CD8-positive, alpha-beta memory T cell (primary cell): ENCODE measurements at regions not wholly inside any gene's neighbourhood (a gene's known extent, or its start where the extent isn't known, plus 50 kb on each side); places are given as distances from the start of the nearest gene placed in this dataset.

Experiments
- CTCF ChIA-PET: fragments of 350-600 bp; sonication (Branson Sonifier 250); formaldehyde crosslinking; loops from one replicate; lab custom pipeline; 2021; ENCODE audit warnings: antibody characterized with exemption; lab: Charles Lee
- POLR2A ChIA-PET: fragments of 350-600 bp; sonication (Branson Sonifier 250); formaldehyde crosslinking; loops from one replicate; lab custom pipeline; 2021; ENCODE audit warnings: antibody characterized with exemption; lab: Charles Lee
- DNase-seq, 5 donors: peaks; one replicate each; pipeline versions ENCODE4 v3.0.0 to v3.0.0-alpha.2; 2020 to 2022; ENCODE audit warnings: mixed read lengths in 1 of 5
- H3K27ac ChIP-seq: one replicate; pipeline ENCODE4 v1.7.0; 2013; ENCODE audit warnings: low read depth, mild to moderate bottlenecking, low read length, moderate library complexity
- H3K27me3 ChIP-seq: 2 replicates; pipeline ENCODE4 v1.7.0; 2013; ENCODE audit warnings: low read length, mild to moderate bottlenecking; ENCODE audit not compliant: insufficient read depth, poor library complexity, severe bottlenecking
- H3K36me3 ChIP-seq: 2 replicates; pipeline ENCODE4 v1.7.0; 2013; ENCODE audit warnings: mild to moderate bottlenecking, low read length, moderate library complexity; ENCODE audit not compliant: insufficient read depth
- H3K4me1 ChIP-seq: 2 replicates; pipeline ENCODE4 v1.7.0; 2013; ENCODE audit warnings: mild to moderate bottlenecking, low read length, moderate library complexity; ENCODE audit not compliant: insufficient read depth
- H3K4me3 ChIP-seq: 2 replicates; pipeline ENCODE4 v1.7.0; 2013; ENCODE audit warnings: mild to moderate bottlenecking, low read length
- H3K9me3 ChIP-seq: 2 replicates; pipeline ENCODE4 v1.7.0; 2013; ENCODE audit warnings: mild to moderate bottlenecking, low read length
- H3K27ac Mint-ChIP-seq, 8 donors: one replicate each; pipeline ENCODE4 v1.8.0; 2020 to 2021; ENCODE audit warnings: mixed read lengths in 8 of 8, mild to moderate bottlenecking in 6 of 8, inconsistent platforms in 3 of 8, moderate library complexity in 3 of 8
- H3K27me3 Mint-ChIP-seq, 2 donors: one replicate each; pipeline ENCODE4 v1.8.0; 2020 to 2021; ENCODE audit warnings: mixed read lengths in 2 of 2, mild to moderate bottlenecking in 1 of 2, moderate library complexity in 1 of 2
- H3K36me3 Mint-ChIP-seq, 3 donors: one replicate each; pipeline ENCODE4 v1.8.0; 2020 to 2021; ENCODE audit warnings: mixed read lengths in 3 of 3, inconsistent platforms in 1 of 3, mild to moderate bottlenecking in 1 of 3
- H3K4me1 Mint-ChIP-seq, 3 donors: one replicate each; pipeline ENCODE4 v1.8.0; 2020 to 2021; ENCODE audit warnings: mixed read lengths in 3 of 3, inconsistent platforms in 1 of 3, mild to moderate bottlenecking in 1 of 3
- H3K4me3 Mint-ChIP-seq, 7 donors: one replicate each; pipeline ENCODE4 v1.8.0; 2020 to 2021; ENCODE audit warnings: mixed read lengths in 7 of 7, mild to moderate bottlenecking in 6 of 7, moderate library complexity in 4 of 7, inconsistent platforms in 2 of 7
- H3K9me3 Mint-ChIP-seq, 5 donors: one replicate each; pipeline ENCODE4 v1.8.0; 2020 to 2022; ENCODE audit warnings: mixed read lengths in 5 of 5, mild to moderate bottlenecking in 3 of 5, moderate library complexity in 2 of 5, inconsistent platforms in 1 of 5

DNA sequence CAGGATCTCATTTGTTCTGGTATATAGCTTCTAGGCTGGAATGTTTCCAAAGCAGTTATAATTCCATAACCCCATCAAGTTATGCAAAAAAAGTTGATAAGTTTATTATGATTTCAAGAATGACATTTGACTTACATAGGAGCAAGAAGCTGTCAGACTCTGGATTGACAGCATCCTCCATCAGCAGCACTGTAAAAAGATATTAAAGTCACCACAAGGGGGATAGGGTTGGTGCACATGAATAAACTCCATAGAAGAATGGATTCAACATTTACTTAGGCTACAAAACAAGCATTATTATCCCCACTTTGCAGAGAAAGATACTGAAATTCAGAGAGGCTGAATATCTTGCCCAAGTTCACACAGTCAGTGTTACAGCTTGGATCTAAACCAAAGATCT, 208.9 kb upstream of the SLC30A5 start:
- Mint-ChIP-seq H3K36me3 (no peaks in the 10 kb centered on the region), H3K27ac (no peak overlapping the region), H3K9me3 (no peaks in the 10 kb centered on the region), H3K4me3 (no peak overlapping the region), H3K4me1 (peaks cover 22 to 42% (median 30%) of the 10 kb centered on the region in 3 donors), H3K27me3 (peaks cover 0 to 7% of the 10 kb centered on the region in 2 donors)
- Histone ChIP-seq H3K36me3 (no peaks in the 10 kb centered on the region), H3K27me3 (no peaks in the 10 kb centered on the region), H3K9me3 (no peaks in the 10 kb centered on the region), H3K4me1 (peaks cover 18% of the 10 kb centered on the region), H3K4me3 (no peak overlapping the region), H3K27ac (no peak overlapping the region)
- DNase-seq, result peak in 1 of 5 donors; percentile 18
- ChIA-PET POLR2A (no interaction called here), CTCF (no interaction called here)

GRCh38 chr5:68886814-68887213, 207.0 kb upstream of the SLC30A5 start:
- no peaks in the 10 kb centered on the region for H3K9me3 ChIP-seq
- no peak overlapping the region for H3K4me3 ChIP-seq
- peaks cover 26 to 50% (median 38%) of the 10 kb centered on the region in 3 donors for H3K4me1 Mint-ChIP-seq
- POLR2A ChIA-PET, result no interaction called here
- no peaks in the 10 kb centered on the region for H3K27me3 ChIP-seq
- no peaks in the 10 kb centered on the region for H3K9me3 Mint-ChIP-seq
- no peak overlapping the region for H3K27ac ChIP-seq
- peaks cover 18% of the 10 kb centered on the region for H3K4me1 ChIP-seq
- no peak for DNase-seq
- CTCF ChIA-PET, result interaction anchor here (1.2 kb wide), 1 partner anchor 15 kb away, joined by 3 read pairs; no protein-coding TSS in a partner anchor
- H3K36me3 Mint-ChIP-seq, result no peaks in the 10 kb centered on the region
- no peaks in the 10 kb centered on the region for H3K36me3 ChIP-seq
- H3K27me3 Mint-ChIP-seq, result peaks cover 0 to 7% of the 10 kb centered on the region in 2 donors
- peak overlapping the region in 5 of 7 donors; percentile 17 to 54 (median 44) for H3K4me3 Mint-ChIP-seq
- peak overlapping the region in 3 of 8 donors; percentile 2 to 69 (median 18) for H3K27ac Mint-ChIP-seq

DNA sequence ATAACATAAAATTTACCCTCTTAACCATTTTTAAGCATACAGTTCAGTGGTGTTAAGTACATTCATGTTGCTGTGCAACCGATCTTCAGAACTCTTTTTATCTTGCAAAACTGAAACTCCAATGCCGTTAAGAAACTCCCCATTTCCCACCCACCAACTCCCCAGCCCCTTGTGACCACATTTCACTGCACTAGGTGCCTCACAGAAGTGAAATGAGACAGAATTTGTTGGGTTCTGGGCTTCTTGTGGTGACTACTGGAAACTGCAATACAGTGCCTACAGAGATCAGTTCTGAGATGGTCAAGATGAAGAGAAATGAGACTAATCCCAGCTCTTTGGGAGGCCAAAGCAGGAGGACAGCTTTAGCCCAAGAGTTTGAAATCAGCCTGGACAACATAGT, 202.1 kb upstream of the SLC30A5 start:
- Histone ChIP-seq H3K4me1 (no peaks in the 10 kb centered on the region), H3K27me3 (no peaks in the 10 kb centered on the region), H3K27ac (no peak overlapping the region), H3K4me3 (no peak overlapping the region), H3K36me3 (no peaks in the 10 kb centered on the region), H3K9me3 (no peaks in the 10 kb centered on the region)
- Mint-ChIP-seq H3K4me1 (peaks cover 10 to 37% (median 21%) of the 10 kb centered on the region in 3 donors), H3K4me3 (no peak overlapping the region), H3K27me3 (peaks cover 0 to 4% of the 10 kb centered on the region in 2 donors), H3K9me3 (no peaks in the 10 kb centered on the region), H3K27ac (peak overlapping the region in 1 of 8 donors; percentile 35), H3K36me3 (peaks cover 0 to 3% (median 0%) of the 10 kb centered on the region in 3 donors)
- CTCF ChIA-PET, result no interaction called here
- POLR2A ChIA-PET, result no interaction called here
- DNase-seq, result no peak

DNA sequence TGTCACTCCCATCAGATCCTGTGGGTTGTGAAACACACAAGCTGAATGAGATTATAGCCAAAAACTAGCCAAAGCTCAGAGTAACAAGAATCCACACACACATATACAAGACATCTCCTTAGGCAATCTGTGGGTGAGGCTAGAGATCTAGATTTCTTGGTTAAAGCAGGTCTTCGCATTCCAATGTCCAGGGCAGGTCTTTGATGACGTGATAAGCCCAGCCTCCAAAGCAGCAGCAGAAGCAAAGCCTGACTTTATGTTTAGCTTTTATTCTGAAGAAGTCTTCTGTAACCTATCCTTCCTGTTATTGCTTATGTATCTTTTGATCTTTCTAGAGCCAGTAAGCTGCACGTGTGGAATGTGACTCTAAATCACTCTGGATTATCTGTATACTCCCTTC, 199.1 kb upstream of the SLC30A5 start:
- POLR2A ChIA-PET, result interaction anchor here (0.7 kb wide), 1 partner anchor 105 kb away, joined by 3 read pairs; no protein-coding TSS in a partner anchor
- peaks cover 0 to 4% of the 10 kb centered on the region in 2 donors for H3K27me3 Mint-ChIP-seq
- DNase-seq, result peak in 1 of 5 donors; percentile 14
- H3K4me3 ChIP-seq, result no peak overlapping the region
- H3K36me3 Mint-ChIP-seq, result peaks cover 0 to 3% (median 0%) of the 10 kb centered on the region in 3 donors
- CTCF ChIA-PET, result no interaction called here
- H3K9me3 ChIP-seq, result no peaks in the 10 kb centered on the region
- H3K27me3 ChIP-seq, result no peaks in the 10 kb centered on the region
- H3K4me1 ChIP-seq, result no peaks in the 10 kb centered on the region
- H3K4me3 Mint-ChIP-seq, result peak overlapping the region in 1 of 7 donors; percentile 5
- no peaks in the 10 kb centered on the region for H3K9me3 Mint-ChIP-seq
- no peaks in the 10 kb centered on the region for H3K36me3 ChIP-seq
- H3K27ac Mint-ChIP-seq, result peak overlapping the region in 1 of 8 donors; percentile 50
- peaks cover 6 to 27% (median 16%) of the 10 kb centered on the region in 3 donors for H3K4me1 Mint-ChIP-seq
- no peak overlapping the region for H3K27ac ChIP-seq

DNA sequence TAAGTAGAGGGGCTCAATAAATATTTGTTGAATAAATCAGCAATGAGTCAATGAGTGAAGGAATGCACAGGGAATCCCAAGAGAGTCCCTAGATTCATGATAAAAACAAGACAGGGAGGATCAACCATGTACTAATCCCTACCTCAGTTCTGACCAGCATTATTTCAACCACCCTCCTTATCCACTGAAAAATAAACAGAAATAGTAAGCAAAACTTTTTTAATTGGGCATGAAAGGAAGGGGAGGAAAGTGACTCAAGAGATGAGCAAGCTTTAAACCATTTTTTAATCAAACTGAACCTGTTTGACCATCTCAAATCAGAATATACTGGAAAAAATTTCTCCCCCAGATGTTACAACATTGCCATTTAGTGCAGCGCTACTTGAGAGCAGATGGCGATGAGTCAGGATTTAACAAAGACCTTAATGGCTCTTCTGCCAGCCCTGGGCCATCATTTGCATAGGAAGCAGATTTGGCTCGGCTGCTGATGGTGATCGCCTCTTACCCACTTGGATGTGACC, 194.8 kb upstream of the SLC30A5 start:
- Mint-ChIP-seq H3K36me3 (peaks cover 0 to 1% (median 0%) of the 10 kb centered on the region in 3 donors), H3K27ac (peak overlapping the region in 1 of 8 donors; percentile 5)

GRCh38 chr5:68911840-68912690, 181.7 kb upstream of the SLC30A5 start:
- peaks cover 0 to 11% of the 10 kb centered on the region in 2 donors for H3K27me3 Mint-ChIP-seq
- ChIA-PET CTCF (no interaction called here), POLR2A (no interaction called here)
- Histone ChIP-seq H3K36me3 (no peaks in the 10 kb centered on the region), H3K4me1 (no peaks in the 10 kb centered on the region), H3K4me3 (no peak overlapping the region), H3K9me3 (no peaks in the 10 kb centered on the region), H3K27me3 (no peaks in the 10 kb centered on the region), H3K27ac (no peak overlapping the region)
- no peaks in the 10 kb centered on the region for H3K4me1 Mint-ChIP-seq
- DNase-seq, result no peak
- no peaks in the 10 kb centered on the region for H3K36me3 Mint-ChIP-seq
- H3K27ac Mint-ChIP-seq, result no peak overlapping the region
- peaks cover 0 to 3% (median 0%) of the 10 kb centered on the region in 5 donors for H3K9me3 Mint-ChIP-seq
- no peak overlapping the region for H3K4me3 Mint-ChIP-seq

More for the DNA sequence above, 194.8 kb upstream of the SLC30A5 start:
- peaks cover 0 to 1% of the 10 kb centered on the region in 2 donors for H3K27me3 Mint-ChIP-seq
- H3K4me3 Mint-ChIP-seq, result no peak overlapping the region
- H3K4me3 ChIP-seq, result no peak overlapping the region
- H3K9me3 Mint-ChIP-seq, result no peaks in the 10 kb centered on the region
- no peaks in the 10 kb centered on the region for H3K27me3 ChIP-seq
- no peaks in the 10 kb centered on the region for H3K9me3 ChIP-seq
- ChIA-PET POLR2A (no interaction called here), CTCF (no interaction called here)
- H3K36me3 ChIP-seq, result no peaks in the 10 kb centered on the region
- no peak for DNase-seq
- H3K4me1 Mint-ChIP-seq, result peaks cover 2 to 15% (median 6%) of the 10 kb centered on the region in 3 donors
- no peak overlapping the region for H3K27ac ChIP-seq
- H3K4me1 ChIP-seq, result no peaks in the 10 kb centered on the region

DNA sequence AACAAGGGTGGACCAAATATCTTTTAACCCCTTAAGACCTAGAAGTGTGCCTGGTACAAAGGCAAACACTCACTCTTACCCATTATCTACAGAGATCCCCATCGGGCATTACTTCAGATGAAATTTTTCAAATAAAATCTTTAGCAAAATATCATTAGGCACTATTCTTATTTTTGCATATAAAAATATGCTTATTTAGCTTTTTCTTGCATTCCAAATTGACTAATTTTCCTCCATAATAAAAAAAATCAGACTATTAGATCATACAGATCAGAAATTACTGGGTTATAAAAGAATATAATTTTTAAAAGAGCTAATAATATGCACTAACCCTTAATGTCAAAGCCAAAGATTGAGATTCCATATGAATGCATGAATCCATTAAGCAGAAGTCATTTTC, 178.7 kb upstream of the SLC30A5 start:
- H3K9me3 Mint-ChIP-seq, result peaks cover 0 to 8% (median 3%) of the 10 kb centered on the region in 5 donors
- H3K27me3 ChIP-seq, result no peaks in the 10 kb centered on the region
- H3K4me1 Mint-ChIP-seq, result no peaks in the 10 kb centered on the region
- DNase-seq, result no peak
- peaks cover 5% of the 10 kb centered on the region for H3K9me3 ChIP-seq
- H3K36me3 Mint-ChIP-seq, result peaks cover 0 to 2% (median 0%) of the 10 kb centered on the region in 3 donors
- H3K36me3 ChIP-seq, result no peaks in the 10 kb centered on the region
- H3K4me3 Mint-ChIP-seq, result no peak overlapping the region
- no peak overlapping the region for H3K27ac ChIP-seq
- no peaks in the 10 kb centered on the region for H3K4me1 ChIP-seq
- H3K27me3 Mint-ChIP-seq, result peaks cover 9 to 14% of the 10 kb centered on the region in 2 donors
- POLR2A ChIA-PET, result no interaction called here
- H3K27ac Mint-ChIP-seq, result no peak overlapping the region
- CTCF ChIA-PET, result no interaction called here
- H3K4me3 ChIP-seq, result no peak overlapping the region

DNA sequence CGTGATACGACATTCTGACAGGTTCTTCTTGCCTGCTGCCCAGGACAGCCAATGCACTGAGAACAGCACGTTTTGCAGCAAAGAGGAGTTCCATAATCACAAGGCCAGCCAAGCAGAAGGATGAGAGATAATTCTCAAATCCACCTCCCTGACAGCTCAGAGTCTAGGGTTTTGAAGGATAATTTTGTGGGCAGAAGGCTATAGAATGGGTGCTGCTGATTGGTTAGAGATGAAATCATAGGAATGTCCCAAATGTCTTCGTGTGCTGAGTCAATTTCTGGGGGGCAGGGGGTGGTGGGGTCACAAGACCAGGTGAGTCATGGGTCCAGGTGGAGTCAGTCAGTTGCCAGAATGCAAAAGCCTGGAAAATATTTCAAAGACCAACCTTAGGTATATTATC, 175.5 kb upstream of the SLC30A5 start:
- H3K27me3 Mint-ChIP-seq, result peaks cover 10 to 18% of the 10 kb centered on the region in 2 donors
- peaks cover 0 to 8% (median 3%) of the 10 kb centered on the region in 5 donors for H3K9me3 Mint-ChIP-seq
- H3K4me1 Mint-ChIP-seq, result no peaks in the 10 kb centered on the region
- H3K4me3 Mint-ChIP-seq, result no peak overlapping the region
- H3K27ac Mint-ChIP-seq, result no peak overlapping the region
- Histone ChIP-seq H3K9me3 (peaks cover 5% of the 10 kb centered on the region), H3K27me3 (no peaks in the 10 kb centered on the region), H3K27ac (no peak overlapping the region), H3K36me3 (no peaks in the 10 kb centered on the region), H3K4me3 (no peak overlapping the region), H3K4me1 (no peaks in the 10 kb centered on the region)
- DNase-seq, result no peak
- peaks cover 0 to 2% (median 0%) of the 10 kb centered on the region in 3 donors for H3K36me3 Mint-ChIP-seq
- POLR2A ChIA-PET, result no interaction called here
- CTCF ChIA-PET, result no interaction called here
